Transverse colon (tissue), 4 donors: ENCODE measurements at regions not wholly inside any gene's neighbourhood (a gene's known extent, or its start where the extent isn't known, plus 50 kb on each side); places are given as distances from the start of the nearest gene placed in this dataset.

Experiments used
- DNase-seq: peaks from one replicate; pipeline ENCODE4 v3.0.0-alpha.2; 2019
- H3K27ac ChIP-seq, 4 donors: fragments of 200-600 bp; sonication (generic); 2 replicates each; pipeline ENCODE4 v1.5.1; 2016 to 2018; ENCODE audit warnings: inconsistent platforms in 4 of 4
- H3K27me3 ChIP-seq: fragments of 200-600 bp; sonication (generic); 2 replicates; pipeline ENCODE4 v1.5.1; 2017; ENCODE audit warnings: inconsistent platforms
- H3K36me3 ChIP-seq, 4 donors: fragments of 200-600 bp; sonication (generic); 2 replicates each; pipeline ENCODE4 v1.5.1; 2017 to 2019; ENCODE audit warnings: inconsistent platforms in 4 of 4
- H3K4me1 ChIP-seq, 4 donors: fragments of 200-600 bp; sonication (generic); 2 replicates each; pipeline ENCODE4 v1.5.1; 2017 to 2020; ENCODE audit warnings: inconsistent platforms in 4 of 4
- H3K4me3 ChIP-seq, 4 donors: fragments of 200-600 bp; sonication (generic); 1 replicate in 1 of 4; 2 replicates in 3 of 4; pipeline versions ENCODE4 v1.5.1 to v1.6.1; 2017 to 2019; ENCODE audit warnings: inconsistent platforms in 4 of 4
- H3K9me3 ChIP-seq, 2 donors: fragments of 200-600 bp; sonication (generic); 2 replicates each; pipeline ENCODE4 v1.5.1; 2017 to 2019; ENCODE audit warnings: inconsistent platforms in 2 of 2
- EP300 ChIP-seq: sonication (generic); formaldehyde crosslinking; IDR thresholded peaks from one replicate; pipeline ENCODE4 v1.6.1; 2017; ENCODE audit warnings: antibody characterized with exemption, low read depth
- POLR2A ChIP-seq: fragments of 450-650 bp; IDR thresholded peaks from one replicate; pipeline ENCODE4 v1.6.1; 2016; ENCODE audit warnings: antibody characterized with exemption, mild to moderate bottlenecking, moderate library complexity
- POLR2AphosphoS5 ChIP-seq, 3 donors: sonication (generic); formaldehyde crosslinking; IDR thresholded peaks; one replicate each; pipeline ENCODE4 v1.6.1; 2016; ENCODE audit warnings: antibody characterized with exemption in 3 of 3
- WGBS, 2 donors: methylation state at CpG; one replicate each; pipeline ENCODE4 v1.1.5; 2018; ENCODE audit warnings: low coverage in 1 of 2; 5-methylcytosine and 5-hydroxymethylcytosine counted together
- in situ Hi-C, 4 donors: fragments of 200-750 bp; cut with MboI; loops; one replicate each; pipeline versions ENCODE4 v1.15.0 to v1.15.1; 2017; ENCODE audit warnings: low sequenced_read_pairs in 3 of 4, low pct_ligation_motif_present in 1 of 4, low pct_unique_long_range_greater_than_20kb in 1 of 4
- intact Hi-C: fragments of 100-400 bp; cut with DNase I; formaldehyde crosslinking; loops from one replicate; pipeline ENCODE4 v1.15.1; 2023; ENCODE audit warnings: low total_unique reads
- TF ChIP-seq, protein P1 (sequence below), 5 experiments: fragments of 200-600 bp in 3 of 5; fragments of 450-650 bp in 2 of 5; sonication (generic) in 3 of 5; IDR thresholded peaks; 1 replicate in 2 of 5; 2 replicates in 3 of 5; pipeline ENCODE4 v1.5.1; 2016 to 2017; ENCODE audit warnings: antibody characterized with exemption in 5 of 5, inconsistent platforms in 3 of 5, mild to moderate bottlenecking in 2 of 5, moderate library complexity in 1 of 5

DNA sequence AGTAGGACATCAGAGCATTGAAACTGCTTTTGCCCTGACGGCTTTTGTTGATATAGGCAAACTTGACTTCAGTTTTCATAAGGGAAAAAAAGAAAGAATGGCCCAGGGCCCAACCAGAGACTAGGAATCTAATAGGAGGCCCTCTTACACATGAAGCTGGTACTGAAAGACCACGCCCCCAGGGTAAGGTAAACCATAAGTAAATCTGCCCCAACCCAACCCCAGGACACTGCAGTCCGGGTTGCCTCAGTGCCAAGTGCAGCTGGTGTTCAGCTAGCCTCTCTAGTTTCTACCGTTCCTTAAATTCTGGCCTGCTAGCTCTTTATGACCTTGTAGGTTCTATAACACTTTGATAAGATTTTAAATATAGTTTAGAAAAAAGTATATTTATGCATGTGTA is 136.7 kb downstream of the AQP9 start:
- in situ Hi-C loops: loop anchor here in 1 of 4 donors (25.0 kb wide), 1 partner anchor 487 kb away; the partner anchor contains the start of gene MINDY2
- no peak for DNase-seq
- Histone ChIP-seq H3K4me3 (no peak overlapping the region), H3K27ac (no peak overlapping the region), H3K4me1 (no peaks in the 10 kb centered on the region), H3K36me3 (no peaks in the 10 kb centered on the region), H3K27me3 (no peaks in the 10 kb centered on the region), H3K9me3 (no peaks in the 10 kb centered on the region)
- no peak for TF ChIP-seq POLR2AphosphoS5 (IDR thresholded peaks at IDR 0.05)
- TF ChIP-seq EP300: no peak
- TF ChIP-seq, protein P1, sequence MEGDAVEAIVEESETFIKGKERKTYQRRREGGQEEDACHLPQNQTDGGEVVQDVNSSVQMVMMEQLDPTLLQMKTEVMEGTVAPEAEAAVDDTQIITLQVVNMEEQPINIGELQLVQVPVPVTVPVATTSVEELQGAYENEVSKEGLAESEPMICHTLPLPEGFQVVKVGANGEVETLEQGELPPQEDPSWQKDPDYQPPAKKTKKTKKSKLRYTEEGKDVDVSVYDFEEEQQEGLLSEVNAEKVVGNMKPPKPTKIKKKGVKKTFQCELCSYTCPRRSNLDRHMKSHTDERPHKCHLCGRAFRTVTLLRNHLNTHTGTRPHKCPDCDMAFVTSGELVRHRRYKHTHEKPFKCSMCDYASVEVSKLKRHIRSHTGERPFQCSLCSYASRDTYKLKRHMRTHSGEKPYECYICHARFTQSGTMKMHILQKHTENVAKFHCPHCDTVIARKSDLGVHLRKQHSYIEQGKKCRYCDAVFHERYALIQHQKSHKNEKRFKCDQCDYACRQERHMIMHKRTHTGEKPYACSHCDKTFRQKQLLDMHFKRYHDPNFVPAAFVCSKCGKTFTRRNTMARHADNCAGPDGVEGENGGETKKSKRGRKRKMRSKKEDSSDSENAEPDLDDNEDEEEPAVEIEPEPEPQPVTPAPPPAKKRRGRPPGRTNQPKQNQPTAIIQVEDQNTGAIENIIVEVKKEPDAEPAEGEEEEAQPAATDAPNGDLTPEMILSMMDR (IDR thresholded peaks at IDR 0.05): no peak
- no peak for TF ChIP-seq POLR2A
- WGBS, 2 donors: 38 to 43% methylated on average over 4 of the region's 4 CpGs
- intact Hi-C loops: no loop called here

DNA sequence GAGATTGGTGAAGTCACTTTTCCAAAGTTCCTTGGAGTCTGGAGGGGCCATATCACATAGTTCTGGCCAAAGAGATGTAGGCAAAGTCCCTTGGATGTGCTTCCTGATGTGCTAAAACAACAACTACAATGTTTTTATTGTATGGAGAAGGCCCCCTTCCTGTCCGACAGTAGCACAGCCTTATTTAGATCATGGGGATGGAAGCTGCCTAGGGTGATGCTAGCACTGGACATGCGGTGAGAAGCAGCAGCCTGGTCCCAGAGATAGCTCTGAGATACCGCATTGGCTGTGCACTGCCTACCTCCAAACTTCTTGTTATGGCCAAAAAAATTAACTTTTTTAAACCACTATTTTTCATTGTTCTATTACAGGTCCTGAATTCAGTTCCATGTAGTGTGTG is 137.6 kb downstream of the AQP9 start:
- DNase-seq: no peak
- WGBS, 2 donors: 94% methylated on average over 3 of the region's 3 CpGs; no CpG with 5 or more reads in 1 of the 2 donors
- Histone ChIP-seq H3K36me3 (no peaks in the 10 kb centered on the region), H3K9me3 (no peaks in the 10 kb centered on the region), H3K27me3 (no peaks in the 10 kb centered on the region), H3K4me1 (no peaks in the 10 kb centered on the region), H3K27ac (no peak overlapping the region), H3K4me3 (no peak overlapping the region)
- TF ChIP-seq EP300 (no peak), POLR2A (no peak), POLR2AphosphoS5 (IDR thresholded peaks at IDR 0.05) (no peak)
- TF ChIP-seq, protein P1 (IDR thresholded peaks at IDR 0.05): no peak
- intact Hi-C loops: no loop called here
- in situ Hi-C loops: no loop called here

DNA sequence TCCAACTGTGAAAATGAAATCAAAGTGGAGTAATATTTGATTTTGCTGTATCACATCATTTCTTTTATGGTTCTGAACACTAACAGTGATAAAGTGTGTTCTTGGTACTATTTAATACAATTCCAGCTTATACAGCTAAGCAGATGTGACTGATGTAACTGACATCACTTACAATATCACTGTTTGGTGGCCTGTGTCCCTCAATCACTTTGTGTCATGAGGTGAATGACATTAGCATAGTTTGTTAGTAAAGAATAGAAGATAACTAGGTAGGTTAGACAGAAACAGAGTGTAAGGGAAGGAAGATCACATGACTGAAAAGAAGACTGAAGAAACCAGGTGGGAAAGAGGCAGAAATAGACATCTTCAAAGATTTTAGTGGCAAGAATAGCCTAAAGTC is 138.7 kb downstream of the AQP9 start:
- Histone ChIP-seq H3K27ac (no peak overlapping the region), H3K36me3 (no peaks in the 10 kb centered on the region), H3K27me3 (no peaks in the 10 kb centered on the region), H3K9me3 (no peaks in the 10 kb centered on the region), H3K4me1 (no peaks in the 10 kb centered on the region), H3K4me3 (no peak overlapping the region)
- in situ Hi-C loops (no loop called here), intact Hi-C loops (no loop called here)
- DNase-seq: no peak
- TF ChIP-seq, protein P1 (IDR thresholded peaks at IDR 0.05): no peak
- no peak for TF ChIP-seq POLR2A
- TF ChIP-seq EP300: no peak
- no peak for TF ChIP-seq POLR2AphosphoS5 (IDR thresholded peaks at IDR 0.05)

DNA sequence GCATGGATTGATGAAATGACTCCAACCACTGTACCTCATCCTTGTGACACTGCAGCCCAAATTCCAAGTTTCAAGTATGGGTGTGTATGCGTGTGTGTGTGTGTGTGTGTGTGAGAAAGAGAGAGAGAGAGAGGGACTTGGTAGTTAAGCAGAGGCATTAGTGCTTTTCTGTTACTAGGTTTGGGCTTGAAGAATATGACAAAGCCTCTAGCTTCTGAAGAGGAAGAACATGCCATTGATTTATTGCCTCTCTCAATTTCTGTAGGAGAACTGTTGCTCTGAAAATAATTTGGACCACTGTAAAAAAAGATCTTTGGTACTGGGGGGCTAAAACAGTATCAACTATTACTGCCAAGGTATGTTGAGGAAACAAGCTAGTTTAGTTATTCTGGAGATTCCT is 139.2 kb downstream of the AQP9 start:
- H3K36me3 ChIP-seq: no peaks in the 10 kb centered on the region
- in situ Hi-C loops: no loop called here
- WGBS, 2 donors: 52 to 80% methylated on average over 1 of the region's 1 CpG
- intact Hi-C loops: no loop called here
- no peak for DNase-seq
- no peaks in the 10 kb centered on the region for H3K4me1 ChIP-seq
- no peaks in the 10 kb centered on the region for H3K27me3 ChIP-seq
- H3K9me3 ChIP-seq: no peaks in the 10 kb centered on the region
- H3K4me3 ChIP-seq: no peak overlapping the region
- H3K27ac ChIP-seq: no peak overlapping the region
- TF ChIP-seq POLR2A: no peak

DNA sequence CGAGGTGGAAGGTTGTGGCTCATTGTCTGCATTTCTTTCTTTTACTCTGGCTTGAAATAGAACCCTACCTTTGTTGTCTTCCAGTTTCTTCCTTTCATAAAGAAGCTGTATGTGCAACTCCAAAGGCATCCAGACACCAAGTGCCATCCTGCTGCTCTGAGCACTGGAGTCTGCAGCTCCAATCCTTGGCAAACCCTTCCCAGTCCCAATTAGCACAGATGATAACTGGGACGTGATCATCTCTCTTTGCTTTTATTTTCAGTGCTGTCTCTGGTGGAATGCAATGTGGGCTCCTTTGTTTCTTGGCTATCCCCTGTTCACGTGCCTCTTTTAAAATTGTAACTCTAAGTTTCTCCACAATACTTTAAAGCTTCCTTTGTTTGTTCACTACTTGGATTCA is 140.9 kb downstream of the AQP9 start:
- H3K27me3 ChIP-seq: no peaks in the 10 kb centered on the region
- intact Hi-C loops (no loop called here), in situ Hi-C loops (no loop called here)
- TF ChIP-seq POLR2A (no peak), EP300 (no peak)
- TF ChIP-seq, protein P1 (IDR thresholded peaks at IDR 0.05): no peak
- H3K4me1 ChIP-seq: no peaks in the 10 kb centered on the region
- 58 to 80% methylated on average over 3 of the region's 3 CpGs for WGBS, 2 donors
- no peaks in the 10 kb centered on the region for H3K9me3 ChIP-seq
- no peaks in the 10 kb centered on the region for H3K36me3 ChIP-seq
- H3K27ac ChIP-seq: no peak overlapping the region
- no peak overlapping the region for H3K4me3 ChIP-seq
- no peak for DNase-seq
